Osteoblast (primary cell): ENCODE measurements at regions not wholly inside any gene's neighbourhood (a gene's known extent, or its start where the extent isn't known, plus 50 kb on each side); places are given as distances from the start of the nearest gene placed in this dataset.

Experiments used
- DNase-seq: peaks from one replicate; pipeline ENCODE4 v3.0.0; 2011; ENCODE audit warnings: low spot score, mixed read lengths; ENCODE audit not compliant: insufficient read length; ENCODE audit errors: missing footprints
- H2AFZ ChIP-seq: 2 replicates; pipeline ENCODE4 v1.6.0; 2011; ENCODE audit warnings: mild to moderate bottlenecking, low read length
- H3K27ac ChIP-seq: 2 replicates; pipeline ENCODE4 v1.5.1; 2011; ENCODE audit warnings: mild to moderate bottlenecking, low read depth, low read length, moderate library complexity
- H3K27me3 ChIP-seq: 2 replicates; pipeline ENCODE4 v1.6.0; 2012; ENCODE audit warnings: mild to moderate bottlenecking, control low read depth, inconsistent platforms, low read length, moderate library complexity; ENCODE audit not compliant: insufficient read depth
- H3K36me3 ChIP-seq: 2 replicates; pipeline ENCODE4 v1.5.1; 2011; ENCODE audit warnings: mild to moderate bottlenecking, low read length, control low read depth, moderate library complexity; ENCODE audit not compliant: insufficient read depth
- H3K4me1 ChIP-seq: 2 replicates; pipeline ENCODE4 v1.5.1; 2011; ENCODE audit warnings: mild to moderate bottlenecking, low read length, control low read depth, moderate library complexity; ENCODE audit not compliant: insufficient read depth
- H3K4me2 ChIP-seq: 2 replicates; pipeline ENCODE4 v1.6.0; 2011; ENCODE audit warnings: mild to moderate bottlenecking, low read length; ENCODE audit not compliant: insufficient read depth
- H3K4me3 ChIP-seq: fragments of 200-600 bp; sonication (generic); 3 replicates; pipeline ENCODE4 v1.5.1; 2012; ENCODE audit warnings: mild to moderate bottlenecking, low read length, inconsistent platforms; ENCODE audit not compliant: insufficient read depth
- H3K79me2 ChIP-seq: 2 replicates; pipeline ENCODE4 v1.6.0; 2012; ENCODE audit warnings: mild to moderate bottlenecking, low read length, control low read depth, inconsistent platforms; ENCODE audit not compliant: insufficient read depth
- H3K9me3 ChIP-seq: 2 replicates; pipeline ENCODE4 v1.5.1; 2011; ENCODE audit warnings: low read depth, low read length, control low read depth
- H4K20me1 ChIP-seq: 2 replicates; pipeline ENCODE4 v1.6.0; 2012; ENCODE audit warnings: mild to moderate bottlenecking, low read length, control low read depth; ENCODE audit not compliant: insufficient read depth
- TF ChIP-seq, protein P1 (sequence below): IDR thresholded peaks from 2 replicates; pipeline ENCODE4 v1.5.1; 2011; ENCODE audit warnings: mild to moderate bottlenecking, low read depth, low read length, moderate library complexity; ENCODE audit errors: extremely low read depth

DNA sequence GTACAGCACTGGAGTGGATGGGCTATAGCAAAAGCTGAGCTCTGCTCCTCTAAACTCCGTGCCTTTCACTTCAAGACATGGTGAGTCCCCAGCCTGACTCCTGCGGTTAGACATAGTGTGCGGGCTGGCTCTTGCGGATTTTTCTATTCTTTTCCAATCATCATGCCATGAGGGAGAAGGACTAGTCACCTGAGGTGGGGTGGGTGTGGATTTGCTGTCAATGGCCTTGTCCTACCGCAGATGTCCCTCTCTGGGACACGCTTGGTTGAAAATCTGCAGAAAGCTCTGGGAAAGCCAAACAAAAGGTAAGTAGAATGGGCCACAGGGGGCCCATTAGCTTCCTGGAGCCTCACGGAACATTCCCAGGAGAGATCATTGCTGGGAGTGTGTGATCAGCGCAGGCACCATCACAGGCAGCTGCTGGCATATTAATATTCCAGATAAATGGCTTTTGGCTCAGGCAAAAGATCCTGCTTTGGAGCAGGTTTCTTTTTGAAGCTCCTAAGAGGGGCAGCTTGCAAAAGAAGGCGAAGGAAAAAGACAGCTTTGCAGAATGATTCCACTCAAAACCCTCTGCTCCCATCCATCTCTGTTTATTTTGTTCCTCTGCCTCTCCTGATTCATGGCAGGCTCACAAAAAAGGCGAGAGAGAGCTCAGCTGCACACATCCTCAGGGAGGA is 509.0 kb upstream of the ZMIZ1 start:
- DNase-seq: no peak
- H3K4me3 ChIP-seq: no peak overlapping the region
- no peak overlapping the region for H3K27ac ChIP-seq
- no peaks in the 10 kb centered on the region for H3K36me3 ChIP-seq
- TF ChIP-seq, protein P1, sequence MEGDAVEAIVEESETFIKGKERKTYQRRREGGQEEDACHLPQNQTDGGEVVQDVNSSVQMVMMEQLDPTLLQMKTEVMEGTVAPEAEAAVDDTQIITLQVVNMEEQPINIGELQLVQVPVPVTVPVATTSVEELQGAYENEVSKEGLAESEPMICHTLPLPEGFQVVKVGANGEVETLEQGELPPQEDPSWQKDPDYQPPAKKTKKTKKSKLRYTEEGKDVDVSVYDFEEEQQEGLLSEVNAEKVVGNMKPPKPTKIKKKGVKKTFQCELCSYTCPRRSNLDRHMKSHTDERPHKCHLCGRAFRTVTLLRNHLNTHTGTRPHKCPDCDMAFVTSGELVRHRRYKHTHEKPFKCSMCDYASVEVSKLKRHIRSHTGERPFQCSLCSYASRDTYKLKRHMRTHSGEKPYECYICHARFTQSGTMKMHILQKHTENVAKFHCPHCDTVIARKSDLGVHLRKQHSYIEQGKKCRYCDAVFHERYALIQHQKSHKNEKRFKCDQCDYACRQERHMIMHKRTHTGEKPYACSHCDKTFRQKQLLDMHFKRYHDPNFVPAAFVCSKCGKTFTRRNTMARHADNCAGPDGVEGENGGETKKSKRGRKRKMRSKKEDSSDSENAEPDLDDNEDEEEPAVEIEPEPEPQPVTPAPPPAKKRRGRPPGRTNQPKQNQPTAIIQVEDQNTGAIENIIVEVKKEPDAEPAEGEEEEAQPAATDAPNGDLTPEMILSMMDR: no peak
- H3K27me3 ChIP-seq: peaks cover 19% of the 10 kb centered on the region
- no peak overlapping the region for H2AFZ ChIP-seq
- H3K4me2 ChIP-seq: no peak overlapping the region
- no peaks in the 10 kb centered on the region for H3K4me1 ChIP-seq
- no peaks in the 10 kb centered on the region for H3K9me3 ChIP-seq
- no peaks in the 10 kb centered on the region for H4K20me1 ChIP-seq
- H3K79me2 ChIP-seq: no peaks in the 10 kb centered on the region

DNA sequence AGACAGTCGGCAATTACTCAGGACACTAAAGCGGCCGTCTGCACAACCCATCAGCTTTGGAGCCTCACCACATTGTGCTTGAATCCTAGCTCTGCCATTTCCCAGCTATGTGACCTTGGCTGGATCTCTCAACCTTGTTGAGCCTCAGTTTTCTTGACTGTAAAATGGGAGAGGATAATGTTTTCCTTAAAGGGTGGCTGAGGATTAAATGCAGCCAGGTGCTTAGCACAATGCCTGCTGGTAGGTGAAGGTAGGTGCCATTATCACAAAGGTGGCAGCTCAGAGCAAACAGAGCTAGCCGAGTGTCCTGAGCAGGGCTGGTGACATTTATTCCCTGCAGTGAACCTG is 508.5 kb upstream of the ZMIZ1 start:
- H3K79me2 ChIP-seq: no peaks in the 10 kb centered on the region
- no peaks in the 10 kb centered on the region for H3K9me3 ChIP-seq
- H3K27me3 ChIP-seq: peaks cover 21% of the 10 kb centered on the region
- H3K27ac ChIP-seq: no peak overlapping the region
- TF ChIP-seq, protein P1: no peak
- H4K20me1 ChIP-seq: no peaks in the 10 kb centered on the region
- no peaks in the 10 kb centered on the region for H3K4me1 ChIP-seq
- no peaks in the 10 kb centered on the region for H3K36me3 ChIP-seq
- H2AFZ ChIP-seq: no peak overlapping the region
- H3K4me3 ChIP-seq: no peak overlapping the region
- no peak overlapping the region for H3K4me2 ChIP-seq
- no peak for DNase-seq

DNA sequence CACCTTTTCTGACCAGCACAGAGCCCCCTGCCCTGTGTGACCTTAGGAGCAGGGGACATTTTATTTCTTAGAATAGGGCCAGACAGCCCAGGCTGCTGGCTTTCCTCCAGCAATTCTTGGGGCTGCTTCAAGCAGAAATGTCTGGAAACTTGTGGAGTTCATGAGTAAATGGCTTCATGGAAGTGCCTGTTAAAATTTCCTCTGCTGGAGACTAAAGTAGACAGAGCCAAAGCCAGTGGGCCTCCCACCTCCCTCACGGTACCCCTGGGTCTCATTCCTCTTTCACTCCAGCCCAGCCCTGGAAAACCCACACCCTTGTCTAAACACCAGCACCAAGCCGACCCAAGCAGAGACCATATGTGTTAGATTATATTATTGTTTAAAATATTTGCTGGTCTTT is 505.5 kb upstream of the ZMIZ1 start:
- Histone ChIP-seq H3K9me3 (no peaks in the 10 kb centered on the region), H3K27me3 (peaks cover 35% of the 10 kb centered on the region), H3K4me1 (no peaks in the 10 kb centered on the region), H4K20me1 (no peaks in the 10 kb centered on the region), H3K36me3 (no peaks in the 10 kb centered on the region), H3K79me2 (no peaks in the 10 kb centered on the region), H2AFZ (no peak overlapping the region), H3K27ac (no peak overlapping the region), H3K4me2 (no peak overlapping the region), H3K4me3 (no peak overlapping the region)
- DNase-seq: no peak
- TF ChIP-seq, protein P1: no peak

DNA sequence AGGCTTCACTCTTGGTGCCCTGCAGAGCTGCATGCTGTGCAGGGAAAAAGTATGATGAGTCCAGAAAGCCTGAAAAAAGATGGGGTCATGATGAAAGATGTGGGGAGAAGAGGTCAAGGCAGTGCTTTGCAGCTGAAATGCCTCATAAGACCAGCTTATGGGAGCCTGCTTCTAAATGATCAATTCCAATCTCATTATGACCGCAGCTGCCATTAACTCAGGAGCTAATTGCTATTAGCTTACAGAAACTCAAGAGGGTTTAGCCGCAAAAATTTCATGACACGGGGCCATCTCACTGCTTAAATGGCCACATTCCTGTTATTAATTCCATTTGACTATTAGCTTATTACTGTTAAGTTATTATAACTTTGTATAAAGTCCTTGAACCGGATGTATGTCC is 502.9 kb upstream of the ZMIZ1 start:
- Histone ChIP-seq H3K27ac (no peak overlapping the region), H3K36me3 (no peaks in the 10 kb centered on the region), H3K9me3 (no peaks in the 10 kb centered on the region), H3K4me1 (no peaks in the 10 kb centered on the region), H3K4me3 (no peak overlapping the region), H4K20me1 (no peaks in the 10 kb centered on the region), H3K4me2 (no peak overlapping the region), H2AFZ (no peak overlapping the region), H3K27me3 (peaks cover 31% of the 10 kb centered on the region), H3K79me2 (no peaks in the 10 kb centered on the region)
- TF ChIP-seq, protein P1: no peak
- DNase-seq: no peak
